Hematopoietic multipotent progenitor cell treated with erythropoietin and hydrocortisone succinate and interleukin-3 and kit ligand, for 8 days (in vitro differentiated cells): ENCODE measurements at regions not wholly inside any gene's neighbourhood (a gene's known extent, or its start where the extent isn't known, plus 50 kb on each side); places are given as distances from the start of the nearest gene placed in this dataset.

Source experiments
- DNase-seq: peaks from one replicate; pipeline ENCODE4 v3.0.0-alpha.2; 2015

DNA sequence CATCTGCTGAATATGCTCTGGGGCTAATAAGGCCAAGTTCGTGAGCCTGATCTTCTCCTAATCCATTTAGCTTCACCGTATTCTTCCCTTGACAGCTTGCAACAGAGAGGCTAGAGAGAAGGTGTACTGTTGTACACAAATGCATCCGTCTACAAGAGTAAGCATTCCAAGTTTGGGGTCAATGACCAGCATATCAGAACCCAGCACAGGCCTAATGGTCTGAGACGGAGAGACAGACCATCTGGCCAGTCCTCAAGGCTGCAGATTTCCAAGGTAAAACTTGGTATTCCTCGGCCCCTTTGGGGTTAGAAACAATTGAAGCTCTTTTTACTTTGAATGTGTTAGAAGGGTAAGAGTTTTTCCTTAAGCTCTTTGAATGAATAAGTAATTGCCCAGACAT lies 481.2 kb upstream of the KLF4 start:
- no peak for DNase-seq

- DNase-seq = no peak
These were observed 480.2 kb upstream of the KLF4 start for GRCh38 chr9:107969727-107970126.

DNA sequence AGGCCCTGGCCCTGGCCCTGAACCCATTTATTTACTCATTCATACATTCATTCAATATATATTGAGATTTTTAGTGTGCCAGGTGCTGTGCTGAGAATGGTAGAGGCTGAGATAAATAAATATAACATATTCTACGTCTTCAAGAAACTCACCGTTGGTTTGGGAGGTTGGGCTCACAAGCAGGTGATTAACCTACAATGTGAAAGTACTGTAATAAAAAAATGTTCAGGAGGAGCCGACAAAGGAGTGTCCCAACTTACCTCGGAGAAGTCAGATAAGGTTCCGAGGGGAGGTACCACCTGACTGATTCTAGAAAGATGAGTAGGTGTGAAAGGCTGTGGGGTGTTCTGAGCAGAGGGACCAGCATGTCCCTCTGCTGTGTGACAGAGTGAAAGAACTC lies 479.6 kb upstream of the KLF4 start:
- DNase-seq = no peak

- no peak for DNase-seq
These were observed 473.7 kb upstream of the KLF4 start for GRCh38 chr9:107963246-107963645.

DNA sequence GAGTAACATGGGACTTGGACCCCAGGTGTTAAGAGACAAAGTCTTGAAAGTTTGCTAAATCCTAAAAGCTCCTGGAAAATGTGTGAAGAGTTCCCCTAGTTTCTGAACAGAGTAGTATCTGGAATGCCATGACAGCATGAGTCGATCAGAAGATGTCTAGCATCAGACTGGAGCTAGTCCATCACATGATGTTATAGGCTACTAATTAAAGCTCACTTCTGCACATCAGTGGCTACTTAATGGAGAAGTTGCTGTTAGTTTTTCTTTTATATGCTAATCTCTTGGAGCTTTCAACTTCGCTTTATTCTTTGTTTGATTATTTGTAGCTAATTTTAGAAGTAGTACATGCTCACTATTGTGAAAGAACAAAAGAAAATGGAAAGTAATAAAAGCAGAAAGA lies 471.3 kb upstream of the KLF4 start:
- no peak for DNase-seq

- no peak for DNase-seq
These were observed 464.7 kb upstream of the KLF4 start for GRCh38 chr9:107954312-107954711.

GRCh38 chr9:107953556-107954125 lies 464.1 kb upstream of the KLF4 start:
- no peak for DNase-seq

GRCh38 chr9:107952773-107953172 lies 463.2 kb upstream of the KLF4 start:
- no peak for DNase-seq

DNA sequence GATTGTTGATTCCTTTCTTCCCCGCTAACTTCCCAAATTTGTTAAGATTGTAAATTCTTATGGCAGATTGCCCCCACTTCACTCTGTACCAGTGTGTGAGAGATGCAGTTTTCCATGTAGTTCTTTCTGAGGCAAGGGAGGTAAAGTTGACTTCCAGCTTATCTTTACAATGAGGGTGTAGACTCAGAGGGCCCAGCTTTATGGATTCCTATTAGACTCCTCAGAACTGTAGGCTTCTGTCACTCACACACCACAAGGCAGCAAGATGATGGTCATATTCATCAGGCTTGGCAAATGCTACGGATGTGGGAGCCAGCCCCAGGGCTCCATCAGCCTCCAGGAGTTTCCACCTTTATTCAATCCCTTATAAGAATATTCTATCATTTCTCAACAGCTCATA lies 461.9 kb upstream of the KLF4 start:
- DNase-seq = no peak

GRCh38 chr9:107949061-107949460 lies 459.5 kb upstream of the KLF4 start:
- DNase-seq = no peak

GRCh38 chr9:107948601-107949000 lies 459.0 kb upstream of the KLF4 start:
- DNase-seq = no peak

DNA sequence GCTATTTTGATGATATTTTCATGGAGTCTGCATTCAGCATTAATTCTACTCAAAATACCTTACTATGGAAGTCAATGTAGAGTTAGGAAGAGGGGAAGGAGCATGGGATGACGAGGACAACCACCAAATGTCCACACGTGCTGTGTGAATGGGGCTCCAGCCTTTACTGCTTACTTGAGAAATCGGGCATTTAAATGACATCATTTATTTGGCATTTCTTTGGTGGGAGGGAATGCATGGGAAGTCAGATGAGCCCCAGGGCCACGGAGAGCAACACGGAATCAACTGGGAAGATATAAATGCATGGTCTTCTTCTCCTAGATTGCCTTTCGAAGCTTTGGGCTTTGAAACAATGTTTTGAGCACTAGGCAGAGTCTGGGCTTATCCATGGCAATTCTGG lies 458.5 kb upstream of the KLF4 start:
- no peak for DNase-seq

GRCh38 chr9:107946364-107947141 lies 457.0 kb upstream of the KLF4 start:
- no peak for DNase-seq

DNA sequence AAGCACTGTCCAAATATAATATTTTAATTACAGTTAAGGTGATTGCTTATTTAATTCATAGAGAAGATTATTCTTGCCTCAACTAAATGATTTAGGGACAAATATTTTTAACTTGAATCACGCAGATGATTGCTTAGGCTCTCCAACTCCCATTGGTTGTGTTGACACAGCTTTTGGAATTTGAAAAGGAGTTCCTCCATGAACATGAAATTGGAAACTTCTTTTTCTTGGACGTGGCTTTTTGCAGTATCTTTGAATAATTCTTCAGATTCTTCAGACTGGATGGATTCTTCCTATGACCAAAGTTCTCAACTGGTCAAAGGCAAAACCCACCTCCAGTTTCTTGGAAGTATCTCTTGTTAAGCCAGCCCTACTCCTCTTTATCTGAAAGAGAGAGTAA lies 456.4 kb upstream of the KLF4 start:
- no peak for DNase-seq

DNA sequence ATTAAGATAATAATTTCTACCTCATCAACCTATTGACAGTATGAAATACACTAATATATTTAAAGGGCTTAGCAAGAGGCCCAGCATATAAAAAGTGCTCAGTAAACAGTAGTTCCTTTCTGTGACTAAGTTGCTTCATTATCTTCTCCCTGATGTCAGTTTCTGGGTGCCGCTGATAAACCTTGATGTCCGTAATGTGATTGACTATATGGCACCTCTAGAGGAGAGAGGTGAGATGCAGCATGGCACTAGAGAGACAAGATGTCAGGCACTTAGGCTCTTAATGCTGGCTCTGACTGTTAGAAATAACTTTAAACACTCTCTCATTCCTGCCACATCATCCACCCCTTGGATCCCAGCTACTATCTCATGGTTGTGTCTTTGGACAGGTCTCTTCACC lies 455.9 kb upstream of the KLF4 start:
- peak; percentile 29 for DNase-seq

DNA sequence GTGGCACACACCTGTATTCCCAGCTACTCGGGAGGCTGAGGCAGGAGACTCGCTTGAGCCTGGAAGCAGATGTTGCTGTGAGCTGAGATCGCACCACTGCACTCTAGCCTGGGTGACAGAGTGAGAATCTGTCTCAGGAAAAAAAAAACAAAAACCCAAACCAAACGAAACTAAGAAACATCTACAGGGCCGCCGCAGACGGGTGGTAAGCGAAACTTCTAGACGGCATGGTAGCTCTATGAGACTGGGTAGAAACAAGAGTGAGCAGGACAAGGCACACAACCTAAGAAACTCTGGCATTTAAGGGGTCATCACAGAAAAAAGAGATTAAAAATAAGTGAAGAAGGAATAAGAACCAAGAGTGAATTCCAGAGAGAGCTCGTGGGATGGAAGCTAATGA lies 454.8 kb upstream of the KLF4 start:
- no peak for DNase-seq

- no peak for DNase-seq
These were observed 454.3 kb upstream of the KLF4 start for GRCh38 chr9:107943901-107944300.

DNA sequence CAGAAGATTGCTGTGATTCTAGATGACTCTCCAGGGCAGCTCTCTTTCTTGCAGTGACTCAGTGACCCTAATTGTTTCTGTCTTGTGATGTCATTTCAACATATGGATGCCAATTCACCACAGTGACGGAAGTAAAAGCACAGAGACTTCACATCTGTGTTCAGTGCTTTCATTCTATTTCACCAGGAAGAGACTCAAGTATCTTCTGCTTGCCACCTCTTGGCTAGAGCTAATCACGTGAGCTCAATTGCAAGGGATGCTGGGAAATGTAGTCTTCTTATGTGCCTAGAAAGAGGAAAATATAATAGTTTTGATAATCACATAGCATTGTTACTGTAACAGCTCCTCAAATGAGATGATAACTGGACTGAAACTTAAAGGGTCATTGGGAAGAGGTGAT lies 453.3 kb upstream of the KLF4 start:
- no peak for DNase-seq

DNA sequence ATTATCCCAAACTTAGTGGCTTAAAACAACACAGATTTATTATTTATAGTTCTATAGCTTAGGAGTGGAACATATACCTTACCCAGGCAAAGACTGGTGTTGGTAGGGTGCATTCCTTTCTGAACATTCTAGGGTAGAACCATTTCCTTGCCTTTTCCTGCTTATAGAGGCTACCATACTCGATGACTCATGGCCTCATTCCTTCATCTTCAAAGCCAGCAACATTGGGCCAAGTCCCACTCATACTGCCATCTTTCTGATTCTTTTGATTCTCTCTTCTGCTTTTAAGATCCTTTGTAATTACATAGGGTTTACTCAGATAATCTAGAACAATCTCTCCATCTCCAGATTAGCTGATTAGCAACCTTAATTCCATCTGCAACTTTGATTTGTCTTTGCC lies 452.7 kb upstream of the KLF4 start:
- no peak for DNase-seq

- DNase-seq = no peak
These were observed 451.3 kb upstream of the KLF4 start for GRCh38 chr9:107940616-107941595.

DNA sequence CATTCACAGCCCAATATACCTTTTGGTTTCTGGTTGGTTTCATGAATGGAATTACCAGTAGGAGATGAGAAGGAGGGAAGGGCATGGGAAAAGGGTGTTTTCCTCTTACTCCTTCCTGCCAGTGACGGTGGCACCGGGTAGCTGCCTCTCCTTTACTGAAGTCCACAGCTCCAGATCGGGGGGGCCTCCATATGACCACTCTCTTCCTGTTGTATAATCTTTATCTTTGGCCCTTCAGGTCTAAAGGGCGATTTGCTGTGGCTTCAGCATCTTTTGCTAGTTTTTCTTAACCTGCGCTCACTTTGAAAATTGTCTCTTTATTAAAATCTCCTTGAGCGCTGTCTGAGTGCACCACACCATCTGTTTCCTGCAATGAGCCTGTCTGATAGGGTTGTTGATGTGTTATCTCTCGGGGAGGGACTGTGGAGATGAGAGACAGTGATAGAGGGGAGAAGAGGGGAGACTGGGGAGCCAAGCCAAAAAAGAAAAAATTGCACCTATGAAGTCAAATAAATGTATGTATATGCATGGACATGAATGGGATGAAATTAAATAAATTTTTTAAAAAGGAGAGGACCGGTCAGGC lies 449.3 kb upstream of the KLF4 start:
- no peak for DNase-seq

GRCh38 chr9:107935931-107936330 lies 446.4 kb upstream of the KLF4 start:
- no peak for DNase-seq

GRCh38 chr9:107933516-107933915 lies 443.9 kb upstream of the KLF4 start:
- DNase-seq = no peak
